Mucosa of descending colon (tissue), 3 donors: ENCODE measurements at regions not wholly inside any gene's neighbourhood (a gene's known extent, or its start where the extent isn't known, plus 50 kb on each side); places are given as distances from the start of the nearest gene placed in this dataset.
"Not testable (repeated sequence)": the region's sequence is repeated elsewhere in the genome, so short reads cannot be mapped to it uniquely, and the experiment has no call there.

Experiments
- ATAC-seq: fragments of 200-7000 bp; cut with Tn5 transposase; one replicate; pipeline ENCODE4 v1.9.1; 2020; ENCODE audit warnings: mild to moderate bottlenecking, moderate library complexity
- DNase-seq, 3 donors: peaks; one replicate each; pipeline ENCODE4 v3.0.0-alpha.2; 2020
- H3K36me3 ChIP-seq: fragments of 200-600 bp; one replicate; pipeline ENCODE4 v1.8.0; 2021; ENCODE audit warnings: low read depth, mild to moderate bottlenecking
- H3K4me1 ChIP-seq: fragments of 200-600 bp; one replicate; pipeline ENCODE4 v1.8.0; 2021; ENCODE audit warnings: low read depth, mild to moderate bottlenecking
- H3K4me3 ChIP-seq: fragments of 200-600 bp; one replicate; pipeline ENCODE4 v1.8.0; 2021; ENCODE audit warnings: mild to moderate bottlenecking
- H3K9me3 ChIP-seq: fragments of 200-600 bp; one replicate; pipeline ENCODE4 v1.8.0; 2021; ENCODE audit warnings: mild to moderate bottlenecking
- CTCF ChIP-seq: fragments of 200-600 bp; IDR thresholded peaks from one replicate; pipeline ENCODE4 v1.8.0; 2022; ENCODE audit warnings: antibody characterized with exemption, mild to moderate bottlenecking
- intact Hi-C, 2 donors: fragments of 100-400 bp; cut with DNase I in 1 of 2; cut with micrococcal nuclease in 1 of 2; formaldehyde crosslinking; loops; one replicate each; pipeline versions ENCODE4 v1.11.0 to v1.11.1; 2022; cut with DNase I, micrococcal nuclease
- donor health status: DM: no; HTN: no; CAD: no; lungs with moderate emphysema.
- donor health status: DM: no; HTN: no; CAD: no.
- donor health status: DM: no; HTN: yes; CAD: no.

DNA sequence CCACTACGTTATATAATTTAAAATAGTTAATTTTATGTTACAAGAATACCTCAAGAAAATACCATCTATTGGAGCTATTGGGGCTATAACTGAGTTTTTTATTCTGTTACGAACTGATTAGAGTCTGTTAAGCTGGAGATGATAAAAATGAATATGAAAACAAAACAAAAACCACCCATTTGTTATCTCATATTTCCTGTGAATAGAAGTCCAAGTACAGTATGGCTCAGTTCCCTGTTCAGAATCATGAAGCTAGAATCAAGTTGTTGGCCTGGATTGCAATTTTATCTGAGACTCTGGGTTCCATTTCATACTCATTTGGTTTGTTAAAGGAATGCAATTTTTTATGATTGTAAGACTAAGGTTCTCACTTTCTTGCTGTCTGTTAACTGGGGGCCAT is 319.1 kb upstream of the PCDH18 start:
- Histone ChIP-seq H3K4me3 (no peak overlapping the region), H3K4me1 (no peaks in the 10 kb centered on the region), H3K36me3 (no peaks in the 10 kb centered on the region), H3K9me3 (no peaks in the 10 kb centered on the region)
- no peak for TF ChIP-seq CTCF
- DNase-seq (no peak), ATAC-seq (no peak)
- intact Hi-C loops = no loop called here

DNA sequence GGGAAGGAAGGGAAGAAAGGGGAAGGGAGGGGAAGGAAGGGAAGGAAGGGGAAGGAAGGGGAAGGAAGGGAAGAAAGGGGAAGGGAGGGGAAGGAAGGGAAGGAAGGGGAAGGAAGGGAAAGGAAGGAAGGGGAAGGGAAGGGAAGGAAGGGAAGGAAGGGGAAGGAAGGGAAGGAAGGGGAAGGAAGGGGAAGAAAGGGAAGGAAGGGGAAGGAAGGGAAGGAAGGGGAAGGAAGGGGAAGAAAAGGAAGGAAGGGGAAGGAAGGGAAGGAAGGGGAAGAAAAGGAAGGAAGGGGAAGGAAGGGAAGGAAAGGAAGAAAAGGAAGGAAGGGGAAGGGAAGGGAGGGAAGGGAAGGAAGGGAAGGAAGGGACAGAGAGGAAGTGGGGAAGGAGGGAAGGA is 295.7 kb upstream of the PCDH18 start:
- H3K36me3 ChIP-seq, ATAC-seq, H3K4me3 ChIP-seq, intact Hi-C loops, H3K9me3 ChIP-seq, DNase-seq, H3K4me1 ChIP-seq: not testable (repeated sequence)

- H3K9me3 ChIP-seq = peaks cover 3% of the 10 kb centered on the region
- no peak for TF ChIP-seq CTCF
- intact Hi-C loops = no loop called here
- no peak overlapping the region for H3K4me3 ChIP-seq
- H3K4me1 ChIP-seq = no peaks in the 10 kb centered on the region
- no peak for DNase-seq
- ATAC-seq = no peak
- H3K36me3 ChIP-seq = no peaks in the 10 kb centered on the region
These were observed 293.2 kb upstream of the PCDH18 start for GRCh38 chr4:137825505-137825904.

GRCh38 chr4:137823007-137823406 is 290.7 kb upstream of the PCDH18 start:
- Histone ChIP-seq H3K36me3 (no peaks in the 10 kb centered on the region), H3K4me3 (no peak overlapping the region), H3K9me3 (no peaks in the 10 kb centered on the region), H3K4me1 (no peaks in the 10 kb centered on the region)
- ATAC-seq (no peak), DNase-seq (no peak)
- intact Hi-C loops = no loop called here
- no peak for TF ChIP-seq CTCF

- TF ChIP-seq CTCF = no peak
- Histone ChIP-seq H3K4me1 (no peaks in the 10 kb centered on the region), H3K36me3 (no peaks in the 10 kb centered on the region), H3K9me3 (no peaks in the 10 kb centered on the region), H3K4me3 (no peak overlapping the region)
- intact Hi-C loops = no loop called here
- ATAC-seq = peak; percentile 57
- peak in 1 of 3 donors; percentile 8 for DNase-seq
These were observed 287.7 kb upstream of the PCDH18 start for GRCh38 chr4:137819964-137820383.

GRCh38 chr4:137812258-137812657 is 280.0 kb upstream of the PCDH18 start:
- Histone ChIP-seq H3K9me3 (no peaks in the 10 kb centered on the region), H3K36me3 (no peaks in the 10 kb centered on the region), H3K4me1 (no peaks in the 10 kb centered on the region), H3K4me3 (no peak overlapping the region)
- no peak for ATAC-seq
- TF ChIP-seq CTCF = no peak
- intact Hi-C loops = no loop called here
- no peak for DNase-seq
